AG04450 (cell line): ENCODE measurements at regions not wholly inside any gene's neighbourhood (a gene's known extent, or its start where the extent isn't known, plus 50 kb on each side); places are given as distances from the start of the nearest gene placed in this dataset.

Source experiments
- CTCF ChIA-PET: fragments of 300-600, 350-600 bp; formaldehyde crosslinking; extraction: SDS; loops from one replicate; lab custom pipeline; 2022; ENCODE audit warnings: antibody characterized with exemption, inconsistent platforms; lab: Charles Lee
- POLR2A ChIA-PET: fragments of 350-600 bp; formaldehyde crosslinking; extraction: SDS; loops from one replicate; lab custom pipeline; 2021; ENCODE audit warnings: antibody characterized with exemption, inconsistent platforms; lab: Yijun Ruan, JAX
- DNase-seq: peaks from one replicate; pipeline ENCODE4 v3.0.0-alpha.2; 2011; ENCODE audit warnings: low read depth, low spot score
- H3K27ac ChIP-seq: one replicate; pipeline ENCODE4 v1.5.1; 2012; ENCODE audit warnings: low read depth, low read length, control low read depth
- H3K27me3 ChIP-seq: one replicate; pipeline ENCODE4 v1.6.0; 2012; ENCODE audit warnings: low read length; ENCODE audit not compliant: control insufficient read depth, insufficient read depth
- H3K4me3 ChIP-seq: 2 replicates; pipeline ENCODE4 v1.5.1; 2011; ENCODE audit warnings: mild to moderate bottlenecking, low read depth, low read length, control low read depth
- H3K9me3 ChIP-seq: 2 replicates; pipeline ENCODE4 v1.5.1; 2012; ENCODE audit warnings: low read length; ENCODE audit not compliant: control insufficient read depth, insufficient read depth
- CTCF ChIP-seq: IDR thresholded peaks from 2 replicates; pipeline ENCODE4 v1.5.1; 2011; ENCODE audit warnings: low read depth, low read length, control low read depth, inconsistent platforms

GRCh38 chr2:155690785-155691184, 641.7 kb downstream of the NR4A2 start:
- TF ChIP-seq CTCF = no peak
- no peak for DNase-seq
- POLR2A ChIA-PET = no interaction called here
- Histone ChIP-seq H3K9me3 (peaks cover 6% of the 10 kb centered on the region), H3K27me3 (no peaks in the 10 kb centered on the region), H3K4me3 (no peak overlapping the region), H3K27ac (no peak overlapping the region)
- CTCF ChIA-PET = no interaction called here

- peaks cover 6% of the 10 kb centered on the region for H3K9me3 ChIP-seq
- no peak for DNase-seq
- ChIA-PET CTCF (no interaction called here), POLR2A (no interaction called here)
- TF ChIP-seq CTCF = no peak
- H3K27me3 ChIP-seq = no peaks in the 10 kb centered on the region
- H3K27ac ChIP-seq = no peak overlapping the region
- no peak overlapping the region for H3K4me3 ChIP-seq
Observed at GRCh38 chr2:155689791-155690190, 642.7 kb downstream of the NR4A2 start.

DNA sequence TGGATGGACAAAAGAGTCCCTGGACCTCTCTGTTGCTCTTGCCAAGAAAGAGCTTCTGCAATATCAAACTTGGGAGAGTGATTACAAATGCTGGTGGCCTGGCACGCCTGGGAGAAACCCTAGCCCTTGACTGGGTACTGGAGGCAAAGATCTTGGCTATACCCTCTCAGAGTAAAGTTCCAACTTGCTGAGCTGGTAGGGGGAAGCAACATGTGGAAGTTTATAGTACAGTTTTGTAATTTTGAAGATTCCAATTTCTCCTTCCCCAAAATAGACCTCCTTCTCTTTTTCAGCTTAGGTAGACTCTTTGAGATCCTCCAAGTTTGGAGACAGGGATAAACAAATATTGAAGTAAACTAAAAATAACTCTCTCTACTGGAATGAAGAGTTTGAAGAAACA, 645.3 kb downstream of the NR4A2 start:
- ChIA-PET CTCF (no interaction called here), POLR2A (no interaction called here)
- no peak for DNase-seq
- Histone ChIP-seq H3K9me3 (peaks cover 6% of the 10 kb centered on the region), H3K27ac (no peak overlapping the region), H3K4me3 (no peak overlapping the region), H3K27me3 (no peaks in the 10 kb centered on the region)
- no peak for TF ChIP-seq CTCF

DNA sequence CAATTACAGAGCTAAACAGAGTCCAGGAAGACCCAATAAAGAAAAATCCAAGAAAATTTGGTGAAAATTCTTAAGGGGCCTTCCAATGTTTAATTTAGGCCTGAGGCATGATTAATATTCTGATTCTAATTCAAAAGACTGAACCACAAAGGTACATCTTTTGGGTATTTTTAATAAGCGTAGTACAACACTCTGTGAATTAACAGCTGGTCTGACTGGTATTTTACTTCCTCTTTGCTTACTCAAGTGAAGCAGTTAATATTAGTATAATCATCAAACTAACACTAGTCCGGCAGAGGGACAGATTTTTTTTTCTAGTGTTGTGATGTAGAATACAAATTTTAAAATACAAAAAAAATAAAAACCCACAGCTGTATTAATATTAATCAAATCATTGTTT, 652.9 kb downstream of the NR4A2 start:
- TF ChIP-seq CTCF = no peak
- H3K27me3 ChIP-seq = no peaks in the 10 kb centered on the region
- no peaks in the 10 kb centered on the region for H3K9me3 ChIP-seq
- DNase-seq = no peak
- POLR2A ChIA-PET = no interaction called here
- no peak overlapping the region for H3K4me3 ChIP-seq
- no peak overlapping the region for H3K27ac ChIP-seq
- CTCF ChIA-PET = no interaction called here

DNA sequence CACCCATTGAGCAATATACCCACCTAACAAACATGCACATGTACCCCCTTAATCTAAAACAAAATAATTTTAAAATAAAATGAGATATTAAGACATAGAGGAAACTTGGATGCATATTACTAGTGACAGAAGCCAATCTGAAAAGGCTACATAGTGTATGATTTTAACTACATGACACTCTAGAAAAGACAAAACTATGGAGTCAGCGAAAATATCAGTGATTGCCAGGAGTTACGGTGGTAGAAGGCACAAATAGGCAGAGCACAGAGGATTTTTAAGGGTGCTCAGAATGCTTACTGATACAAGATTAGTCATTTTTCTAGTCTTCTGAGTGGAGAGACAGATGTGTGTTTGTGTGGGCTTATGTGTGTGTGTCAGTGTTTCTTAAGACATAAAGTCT, 656.6 kb downstream of the NR4A2 start:
- CTCF ChIA-PET = no interaction called here
- H3K27ac ChIP-seq = no peak overlapping the region
- no peak for DNase-seq
- no peak for TF ChIP-seq CTCF
- POLR2A ChIA-PET = no interaction called here
- peaks cover 1% of the 10 kb centered on the region; the same call in 1 of the 2 replicates for H3K9me3 ChIP-seq
- H3K27me3 ChIP-seq = no peaks in the 10 kb centered on the region
- H3K4me3 ChIP-seq = no peak overlapping the region
